Hippocampal formation (tissue), 2 donors: ENCODE measurements at regions not wholly inside any gene's neighbourhood (a gene's known extent, or its start where the extent isn't known, plus 50 kb on each side); places are given as distances from the start of the nearest gene placed in this dataset.
"Not testable (repeated sequence)": the region's sequence is repeated elsewhere in the genome, so short reads cannot be mapped to it uniquely, and the experiment has no call there.

Experiments
- DNase-seq, 2 donors: peaks; one replicate each; lab custom pipeline; 2025; lab: John Stamatoyannopoulos, UW

- no peak for DNase-seq
Observed at GRCh38 chr6:112401083-112401482, 54.0 kb downstream of the RFPL4B start.

GRCh38 chr6:112407101-112407590, 60.0 kb downstream of the RFPL4B start:
- DNase-seq = no peak

- no peak for DNase-seq
Observed at GRCh38 chr6:112408522-112408921, 61.4 kb downstream of the RFPL4B start.

- no peak for DNase-seq
Observed at GRCh38 chr6:112409311-112409710, 62.2 kb downstream of the RFPL4B start.

- DNase-seq = no peak
Observed at GRCh38 chr6:112413780-112414179, 66.7 kb downstream of the RFPL4B start.

- no peak for DNase-seq
Observed at GRCh38 chr6:112415366-112415765, 68.2 kb downstream of the RFPL4B start.

- DNase-seq = no peak
Observed at GRCh38 chr6:112416866-112417265, 69.7 kb downstream of the RFPL4B start.

GRCh38 chr6:112427011-112427410, 79.9 kb downstream of the RFPL4B start:
- not testable (repeated sequence) for DNase-seq

- no peak for DNase-seq
Observed at GRCh38 chr6:112427499-112427898, 80.4 kb downstream of the RFPL4B start.

GRCh38 chr6:112428477-112428876, 81.3 kb downstream of the RFPL4B start:
- no peak for DNase-seq

GRCh38 chr6:112429226-112429625, 82.1 kb downstream of the RFPL4B start:
- no peak for DNase-seq

- no peak for DNase-seq
Observed at GRCh38 chr6:112431803-112432202, 84.7 kb downstream of the RFPL4B start.

- DNase-seq = no peak
Observed at GRCh38 chr6:112432853-112433252, 85.7 kb downstream of the RFPL4B start.

GRCh38 chr6:112433457-112433856, 86.3 kb downstream of the RFPL4B start:
- no peak for DNase-seq

- no peak for DNase-seq
Observed at GRCh38 chr6:112434896-112435435, 87.8 kb downstream of the RFPL4B start.

GRCh38 chr6:112437058-112437457, 89.9 kb downstream of the RFPL4B start:
- no peak for DNase-seq

GRCh38 chr6:112439010-112439409, 91.9 kb downstream of the RFPL4B start:
- DNase-seq = no peak

- no peak for DNase-seq
Observed at GRCh38 chr6:112439432-112439831, 92.3 kb downstream of the RFPL4B start.

- DNase-seq = no peak
Observed at GRCh38 chr6:112441607-112442006, 94.5 kb downstream of the RFPL4B start.

- DNase-seq = no peak
Observed at GRCh38 chr6:112443179-112444065, 96.3 kb downstream of the RFPL4B start.

- not testable (repeated sequence) for DNase-seq
Observed at GRCh38 chr6:112448786-112449185, 101.7 kb downstream of the RFPL4B start.

GRCh38 chr6:112450663-112451062, 103.5 kb downstream of the RFPL4B start:
- DNase-seq = no peak

GRCh38 chr6:112457886-112458285, 110.8 kb downstream of the RFPL4B start:
- no peak for DNase-seq
